ENCODE measurements at regions not wholly inside any gene's neighbourhood (a gene's known extent, or its start where the extent isn't known, plus 50 kb on each side); places are given as distances from the start of the nearest gene placed in this dataset.
"Not testable (repeated sequence)": the region's sequence is repeated elsewhere in the genome, so short reads cannot be mapped to it uniquely, and the experiment has no call there.

DNA sequence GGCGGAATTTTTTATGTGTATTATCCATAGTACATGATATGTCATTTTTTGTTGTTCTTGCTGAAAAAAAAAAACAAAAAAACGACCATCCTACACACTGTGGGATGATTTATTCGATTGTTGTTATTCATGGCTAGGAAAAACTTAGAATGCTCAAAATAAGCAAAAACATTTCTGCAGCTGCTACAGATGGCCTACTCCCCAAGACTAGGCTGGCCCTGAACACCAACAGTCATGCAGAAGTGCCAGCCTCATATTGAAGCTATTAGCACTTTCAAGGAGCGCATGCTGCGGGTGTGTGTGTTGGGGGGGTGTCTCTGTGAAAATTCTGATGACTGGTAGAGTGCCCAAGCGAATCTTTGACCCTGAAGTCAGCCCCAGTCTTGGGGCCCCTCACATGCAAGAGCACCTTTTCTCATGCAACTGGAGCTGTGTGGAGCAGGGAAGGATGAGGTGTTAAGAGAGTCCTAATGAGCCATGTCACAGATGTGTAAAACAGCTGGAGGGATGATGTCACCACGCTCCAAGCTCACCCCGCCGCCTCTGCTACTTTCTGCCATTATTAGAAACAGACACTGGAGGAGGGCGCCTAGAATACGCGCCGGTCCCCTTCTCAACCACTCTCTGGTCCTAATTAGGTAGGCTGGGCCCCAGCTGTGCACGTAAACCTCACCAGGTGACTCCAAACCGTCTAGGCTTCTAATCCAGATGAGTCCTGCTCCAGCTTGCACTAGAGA, 61.0 kb upstream of the SMIM23 start:
- H3K27me3 ChIP-seq = no peaks in the 10 kb centered on the region

GRCh38 chr5:171725205-171725601, 60.4 kb upstream of the SMIM23 start:
- no peak for DNase-seq
- TF ChIP-seq EP300 (IDR thresholded peaks at IDR 0.05) (no peak), POLR2A (IDR thresholded peaks at IDR 0.05) (no peak)
- TF ChIP-seq, protein P1, sequence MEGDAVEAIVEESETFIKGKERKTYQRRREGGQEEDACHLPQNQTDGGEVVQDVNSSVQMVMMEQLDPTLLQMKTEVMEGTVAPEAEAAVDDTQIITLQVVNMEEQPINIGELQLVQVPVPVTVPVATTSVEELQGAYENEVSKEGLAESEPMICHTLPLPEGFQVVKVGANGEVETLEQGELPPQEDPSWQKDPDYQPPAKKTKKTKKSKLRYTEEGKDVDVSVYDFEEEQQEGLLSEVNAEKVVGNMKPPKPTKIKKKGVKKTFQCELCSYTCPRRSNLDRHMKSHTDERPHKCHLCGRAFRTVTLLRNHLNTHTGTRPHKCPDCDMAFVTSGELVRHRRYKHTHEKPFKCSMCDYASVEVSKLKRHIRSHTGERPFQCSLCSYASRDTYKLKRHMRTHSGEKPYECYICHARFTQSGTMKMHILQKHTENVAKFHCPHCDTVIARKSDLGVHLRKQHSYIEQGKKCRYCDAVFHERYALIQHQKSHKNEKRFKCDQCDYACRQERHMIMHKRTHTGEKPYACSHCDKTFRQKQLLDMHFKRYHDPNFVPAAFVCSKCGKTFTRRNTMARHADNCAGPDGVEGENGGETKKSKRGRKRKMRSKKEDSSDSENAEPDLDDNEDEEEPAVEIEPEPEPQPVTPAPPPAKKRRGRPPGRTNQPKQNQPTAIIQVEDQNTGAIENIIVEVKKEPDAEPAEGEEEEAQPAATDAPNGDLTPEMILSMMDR (IDR thresholded peaks at IDR 0.05) = no peak
- no peaks in the 10 kb centered on the region for H3K36me3 ChIP-seq
- H3K9me3 ChIP-seq = no peaks in the 10 kb centered on the region
- WGBS, 3 donors = 31 to 42% (median 38%) methylated on average over 3 of the region's 3 CpGs
- no peak overlapping the region for H3K4me3 ChIP-seq
- no peaks in the 10 kb centered on the region for H3K27me3 ChIP-seq
- H3K27ac ChIP-seq = no peak overlapping the region
- intact Hi-C loops (cut with DNase I) = no loop called here
- H3K4me1 ChIP-seq (ENCODE audit: insufficient read depth) = no peaks in the 10 kb centered on the region

More for the DNA sequence above, 61.0 kb upstream of the SMIM23 start:
- Histone ChIP-seq H3K36me3 (no peaks in the 10 kb centered on the region), H3K4me3 (no peak overlapping the region), H3K9me3 (no peaks in the 10 kb centered on the region), H3K4me1 (ENCODE audit: insufficient read depth) (no peaks in the 10 kb centered on the region), H3K27ac (no peak overlapping the region)
- intact Hi-C loops (cut with DNase I) = no loop called here
- TF ChIP-seq, protein P1 (IDR thresholded peaks at IDR 0.05) = no peak
- TF ChIP-seq EP300 (IDR thresholded peaks at IDR 0.05) (no peak), POLR2A (IDR thresholded peaks at IDR 0.05) (no peak)
- 34 to 58% (median 41%) methylated on average over 15 of the region's 15 CpGs for WGBS, 3 donors
- DNase-seq = no peak

GRCh38 chr5:171726819-171727218, 58.8 kb upstream of the SMIM23 start:
- 84 to 98% (median 85%) methylated on average over 2 of the region's 2 CpGs for WGBS, 3 donors
- H3K36me3 ChIP-seq; H3K4me3 ChIP-seq; H3K27ac ChIP-seq; DNase-seq; intact Hi-C loops (cut with DNase I); H3K9me3 ChIP-seq; H3K27me3 ChIP-seq; H3K4me1 ChIP-seq (ENCODE audit: insufficient read depth): not testable (repeated sequence)

GRCh38 chr5:171728686-171729085, 56.9 kb upstream of the SMIM23 start:
- Histone ChIP-seq H3K4me1 (ENCODE audit: insufficient read depth) (no peaks in the 10 kb centered on the region), H3K36me3 (no peaks in the 10 kb centered on the region), H3K27ac (no peak overlapping the region), H3K4me3 (no peak overlapping the region), H3K27me3 (no peaks in the 10 kb centered on the region), H3K9me3 (no peaks in the 10 kb centered on the region)
- intact Hi-C loops (cut with DNase I) = no loop called here
- DNase-seq = no peak
- no peak for TF ChIP-seq POLR2A (IDR thresholded peaks at IDR 0.05)
- no peak for TF ChIP-seq EP300 (IDR thresholded peaks at IDR 0.05)
- TF ChIP-seq, protein P1 (IDR thresholded peaks at IDR 0.05) = no peak
- 76 to 79% (median 78%) methylated on average over 1 of the region's 1 CpG for whole genome bisulfite sequencing, 3 donors

All from ovary (tissue), 7 donors.